CD8-positive, alpha-beta memory T cell (primary cell): ENCODE measurements at regions not wholly inside any gene's neighbourhood (a gene's known extent, or its start where the extent isn't known, plus 50 kb on each side); places are given as distances from the start of the nearest gene placed in this dataset.

Experiments used
- CTCF ChIA-PET: fragments of 350-600 bp; sonication (Branson Sonifier 250); formaldehyde crosslinking; loops from one replicate; lab custom pipeline; 2021; ENCODE audit warnings: antibody characterized with exemption; lab: Charles Lee
- POLR2A ChIA-PET: fragments of 350-600 bp; sonication (Branson Sonifier 250); formaldehyde crosslinking; loops from one replicate; lab custom pipeline; 2021; ENCODE audit warnings: antibody characterized with exemption; lab: Charles Lee
- DNase-seq, 5 donors: peaks; one replicate each; pipeline versions ENCODE4 v3.0.0 to v3.0.0-alpha.2; 2020 to 2022; ENCODE audit warnings: mixed read lengths in 1 of 5
- H3K27ac ChIP-seq: one replicate; pipeline ENCODE4 v1.7.0; 2013; ENCODE audit warnings: low read depth, mild to moderate bottlenecking, low read length, moderate library complexity
- H3K27me3 ChIP-seq: 2 replicates; pipeline ENCODE4 v1.7.0; 2013; ENCODE audit warnings: low read length, mild to moderate bottlenecking; ENCODE audit not compliant: insufficient read depth, poor library complexity, severe bottlenecking
- H3K36me3 ChIP-seq: 2 replicates; pipeline ENCODE4 v1.7.0; 2013; ENCODE audit warnings: mild to moderate bottlenecking, low read length, moderate library complexity; ENCODE audit not compliant: insufficient read depth
- H3K4me1 ChIP-seq: 2 replicates; pipeline ENCODE4 v1.7.0; 2013; ENCODE audit warnings: mild to moderate bottlenecking, low read length, moderate library complexity; ENCODE audit not compliant: insufficient read depth
- H3K4me3 ChIP-seq: 2 replicates; pipeline ENCODE4 v1.7.0; 2013; ENCODE audit warnings: mild to moderate bottlenecking, low read length
- H3K9me3 ChIP-seq: 2 replicates; pipeline ENCODE4 v1.7.0; 2013; ENCODE audit warnings: mild to moderate bottlenecking, low read length
- H3K27ac Mint-ChIP-seq, 8 donors: one replicate each; pipeline ENCODE4 v1.8.0; 2020 to 2021; ENCODE audit warnings: mixed read lengths in 8 of 8, mild to moderate bottlenecking in 6 of 8, inconsistent platforms in 3 of 8, moderate library complexity in 3 of 8
- H3K27me3 Mint-ChIP-seq, 2 donors: one replicate each; pipeline ENCODE4 v1.8.0; 2020 to 2021; ENCODE audit warnings: mixed read lengths in 2 of 2, mild to moderate bottlenecking in 1 of 2, moderate library complexity in 1 of 2
- H3K36me3 Mint-ChIP-seq, 3 donors: one replicate each; pipeline ENCODE4 v1.8.0; 2020 to 2021; ENCODE audit warnings: mixed read lengths in 3 of 3, inconsistent platforms in 1 of 3, mild to moderate bottlenecking in 1 of 3
- H3K4me1 Mint-ChIP-seq, 3 donors: one replicate each; pipeline ENCODE4 v1.8.0; 2020 to 2021; ENCODE audit warnings: mixed read lengths in 3 of 3, inconsistent platforms in 1 of 3, mild to moderate bottlenecking in 1 of 3
- H3K4me3 Mint-ChIP-seq, 7 donors: one replicate each; pipeline ENCODE4 v1.8.0; 2020 to 2021; ENCODE audit warnings: mixed read lengths in 7 of 7, mild to moderate bottlenecking in 6 of 7, moderate library complexity in 4 of 7, inconsistent platforms in 2 of 7
- H3K9me3 Mint-ChIP-seq, 5 donors: one replicate each; pipeline ENCODE4 v1.8.0; 2020 to 2022; ENCODE audit warnings: mixed read lengths in 5 of 5, mild to moderate bottlenecking in 3 of 5, moderate library complexity in 2 of 5, inconsistent platforms in 1 of 5

DNA sequence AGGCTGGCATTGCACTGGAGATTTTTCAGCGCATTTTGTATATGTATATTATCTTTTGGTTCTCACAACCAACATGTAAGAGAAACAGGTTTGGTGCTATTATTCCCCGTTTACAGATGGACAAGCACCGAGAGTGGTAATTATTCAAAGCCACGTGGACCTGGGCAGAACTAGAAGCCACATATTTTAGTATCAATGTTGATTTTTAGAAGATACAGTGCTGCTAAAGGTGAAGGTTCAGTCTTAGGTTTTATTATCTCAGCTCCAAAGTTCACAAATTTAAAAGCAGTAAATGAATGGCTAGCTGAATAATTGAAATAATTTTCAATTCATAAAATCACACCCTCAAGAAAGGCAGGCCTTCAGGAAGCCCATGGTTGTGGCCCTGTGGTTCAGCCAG is 400.6 kb upstream of the ID2 start:
- POLR2A ChIA-PET = interaction anchor here (0.6 kb wide), 1 partner anchor 634 kb away, joined by 4 read pairs; no protein-coding TSS in a partner anchor
- Mint-ChIP-seq H3K4me1 (peaks cover 39 to 46% (median 44%) of the 10 kb centered on the region in 3 donors), H3K36me3 (peaks cover 0 to 7% (median 1%) of the 10 kb centered on the region in 3 donors), H3K4me3 (peak overlapping the region; percentile 73 to 93 (median 90)), H3K27ac (peak overlapping the region in 4 of 8 donors; percentile 76 to 95 (median 86)), H3K9me3 (no peaks in the 10 kb centered on the region), H3K27me3 (peaks cover 0 to 5% of the 10 kb centered on the region in 2 donors)
- Histone ChIP-seq H3K4me1 (no peaks in the 10 kb centered on the region), H3K27me3 (no peaks in the 10 kb centered on the region), H3K4me3 (no peak overlapping the region), H3K9me3 (no peaks in the 10 kb centered on the region), H3K36me3 (no peaks in the 10 kb centered on the region), H3K27ac (no peak overlapping the region)
- DNase-seq = no peak
- CTCF ChIA-PET = interaction anchor here (0.9 kb wide), 1 partner anchor 20 kb away, joined by 3 read pairs; no protein-coding TSS in a partner anchor

DNA sequence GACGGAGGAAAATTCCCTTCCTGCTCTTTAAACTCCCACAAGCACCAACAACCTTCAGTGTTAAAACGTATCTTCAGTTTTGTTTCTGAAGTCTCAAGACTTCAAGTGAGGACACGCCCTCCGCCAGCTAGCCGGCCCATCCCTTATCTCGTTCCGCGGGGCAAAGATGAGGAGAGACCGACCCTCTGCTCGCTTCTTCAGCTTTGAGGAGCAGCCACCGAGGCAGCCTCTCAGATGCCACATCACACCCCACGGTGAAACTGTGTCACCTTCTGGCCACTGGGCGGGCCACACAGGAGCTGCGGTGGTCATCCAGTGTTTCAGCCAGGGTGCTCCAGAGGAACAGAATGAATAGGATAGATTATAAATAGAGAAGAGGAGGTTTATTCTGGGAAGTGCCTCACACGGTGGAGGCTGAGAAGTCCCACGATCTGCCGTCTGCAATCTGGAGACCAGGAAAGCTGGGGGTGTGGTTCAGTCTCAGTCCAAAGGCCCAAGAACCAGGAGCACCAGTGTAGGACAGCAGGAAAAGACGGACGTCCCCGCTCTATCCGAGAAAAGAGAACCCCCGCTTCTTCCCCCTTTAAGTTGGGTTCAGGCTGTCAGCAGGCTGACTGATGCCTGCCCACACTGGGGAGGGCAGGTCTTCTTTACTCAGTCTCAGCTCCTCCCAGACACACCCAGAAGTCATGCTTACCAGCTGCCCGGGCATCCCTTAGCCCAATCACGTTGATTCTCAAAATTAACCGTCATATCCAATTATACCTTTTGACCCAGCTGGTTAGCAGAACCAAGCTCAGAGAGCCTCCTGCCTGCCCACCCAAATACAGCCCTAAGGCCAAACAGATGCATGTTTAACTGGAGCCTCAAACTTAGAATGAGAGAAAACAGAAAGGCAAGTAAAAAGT is 399.7 kb upstream of the ID2 start:
- Histone ChIP-seq H3K27me3 (no peaks in the 10 kb centered on the region), H3K9me3 (no peaks in the 10 kb centered on the region), H3K4me1 (no peaks in the 10 kb centered on the region), H3K36me3 (no peaks in the 10 kb centered on the region), H3K4me3 (peak overlapping the region; percentile 19), H3K27ac (no peak overlapping the region)
- ChIA-PET POLR2A (no interaction called here), CTCF (interaction anchor here (1.6 kb wide), 2 partner anchors 15 to 20 kb away, joined by 3 to 5 read pairs; no protein-coding TSS in a partner anchor)
- Mint-ChIP-seq H3K9me3 (no peaks in the 10 kb centered on the region), H3K27ac (peak overlapping the region; percentile 66 to 95 (median 86)), H3K27me3 (peaks cover 0 to 5% of the 10 kb centered on the region in 2 donors), H3K4me3 (peak overlapping the region; percentile 73 to 93 (median 90)), H3K4me1 (peaks cover 39 to 46% (median 44%) of the 10 kb centered on the region in 3 donors), H3K36me3 (peaks cover 0 to 5% (median 1%) of the 10 kb centered on the region in 3 donors)
- DNase-seq = peak in 2 of 5 donors; percentile 18 to 26

DNA sequence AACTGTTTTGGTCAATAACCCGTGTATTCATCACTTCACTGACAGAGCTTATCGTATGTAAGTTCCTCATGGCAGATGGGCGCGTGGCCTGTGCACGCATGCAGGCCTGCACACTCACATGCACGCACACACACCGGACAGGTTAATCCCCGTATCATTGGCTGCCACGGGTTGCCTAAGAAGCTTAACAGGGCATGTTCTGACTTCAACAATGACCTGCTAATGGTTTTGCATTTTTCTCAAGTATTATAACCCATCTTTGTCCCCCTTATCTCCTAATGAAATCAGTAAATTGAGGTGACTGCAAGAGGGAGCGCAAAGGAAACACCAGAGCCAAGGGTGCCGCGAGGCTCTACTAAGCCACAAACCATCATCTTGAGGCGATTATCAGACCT is 399.0 kb upstream of the ID2 start:
- Histone ChIP-seq H3K4me3 (no peak overlapping the region), H3K9me3 (no peaks in the 10 kb centered on the region), H3K27ac (no peak overlapping the region), H3K4me1 (no peaks in the 10 kb centered on the region), H3K36me3 (no peaks in the 10 kb centered on the region), H3K27me3 (no peaks in the 10 kb centered on the region)
- Mint-ChIP-seq H3K27me3 (peaks cover 0 to 5% of the 10 kb centered on the region in 2 donors), H3K4me1 (peaks cover 39 to 46% (median 44%) of the 10 kb centered on the region in 3 donors), H3K36me3 (peaks cover 0 to 5% (median 0%) of the 10 kb centered on the region in 3 donors), H3K4me3 (peak overlapping the region; percentile 73 to 93 (median 90)), H3K9me3 (no peaks in the 10 kb centered on the region), H3K27ac (peak overlapping the region; percentile 66 to 95 (median 86))
- peak in 1 of 5 donors; percentile 22 for DNase-seq
- POLR2A ChIA-PET = interaction anchor here (0.6 kb wide), 1 partner anchor 53 kb away, joined by 9 read pairs; no protein-coding TSS in a partner anchor
- CTCF ChIA-PET = interaction anchor here (1.6 kb wide), 2 partner anchors 14 to 19 kb away, joined by 3 to 5 read pairs; no protein-coding TSS in a partner anchor

DNA sequence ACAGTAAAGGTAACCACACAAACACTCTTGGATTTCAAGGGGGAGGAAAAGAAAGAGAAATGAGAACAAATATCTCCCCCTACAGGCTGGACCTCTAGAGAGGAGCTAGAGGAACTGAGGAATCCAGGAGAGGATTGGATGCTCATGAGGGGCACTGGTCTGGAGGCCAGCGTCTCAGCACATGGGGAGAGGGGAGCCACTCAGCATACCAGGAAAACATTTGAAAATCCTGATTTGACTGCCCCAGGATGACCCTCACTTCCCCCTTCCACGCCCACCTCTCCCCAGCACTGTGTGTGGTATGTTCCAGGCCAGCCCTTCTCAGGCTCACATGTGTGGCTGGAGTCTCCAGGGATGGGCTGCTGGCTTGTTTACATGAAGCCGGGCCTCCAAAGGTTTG is 396.8 kb upstream of the ID2 start:
- Mint-ChIP-seq H3K9me3 (no peaks in the 10 kb centered on the region), H3K27ac (no peak overlapping the region), H3K4me1 (peaks cover 29 to 34% (median 31%) of the 10 kb centered on the region in 3 donors), H3K36me3 (peaks cover 0 to 8% (median 5%) of the 10 kb centered on the region in 3 donors), H3K27me3 (peaks cover 0 to 7% of the 10 kb centered on the region in 2 donors), H3K4me3 (no peak overlapping the region)
- ChIA-PET CTCF (interaction anchor here (0.7 to 1.0 kb wide), 2 partner anchors 17 to 144 kb away, joined by 3 read pairs; no protein-coding TSS in a partner anchor), POLR2A (no interaction called here)
- Histone ChIP-seq H3K4me3 (no peak overlapping the region), H3K9me3 (no peaks in the 10 kb centered on the region), H3K36me3 (no peaks in the 10 kb centered on the region), H3K27ac (no peak overlapping the region), H3K27me3 (no peaks in the 10 kb centered on the region), H3K4me1 (no peaks in the 10 kb centered on the region)
- no peak for DNase-seq

DNA sequence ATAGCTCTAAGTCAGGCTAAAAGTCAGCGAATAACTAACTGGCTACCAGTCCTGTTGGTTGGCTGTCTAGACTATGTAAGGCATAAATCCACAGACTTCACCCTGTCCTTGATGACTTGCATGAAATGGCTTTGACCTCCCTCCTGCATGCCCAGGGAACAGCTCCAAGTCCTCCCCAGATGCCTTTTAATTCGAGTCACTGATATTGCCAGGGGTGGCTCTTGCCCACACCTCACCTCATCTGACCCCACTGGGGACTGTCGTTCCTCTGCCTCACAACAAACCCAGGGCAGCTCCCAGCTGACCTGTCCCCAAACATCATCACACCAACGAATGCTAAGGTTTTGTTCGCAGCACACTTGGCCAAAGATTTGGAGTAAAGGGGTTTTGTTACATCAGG is 396.0 kb upstream of the ID2 start:
- CTCF ChIA-PET = interaction anchor here (0.7 to 1.0 kb wide), 2 partner anchors 16 to 143 kb away, joined by 3 read pairs; no protein-coding TSS in a partner anchor
- Histone ChIP-seq H3K27ac (no peak overlapping the region), H3K9me3 (no peaks in the 10 kb centered on the region), H3K36me3 (no peaks in the 10 kb centered on the region), H3K27me3 (no peaks in the 10 kb centered on the region), H3K4me3 (no peak overlapping the region), H3K4me1 (no peaks in the 10 kb centered on the region)
- DNase-seq = no peak
- Mint-ChIP-seq H3K27me3 (peaks cover 0 to 7% of the 10 kb centered on the region in 2 donors), H3K4me3 (no peak overlapping the region), H3K9me3 (no peaks in the 10 kb centered on the region), H3K4me1 (peaks cover 29 to 34% (median 31%) of the 10 kb centered on the region in 3 donors), H3K36me3 (peaks cover 0 to 8% (median 5%) of the 10 kb centered on the region in 3 donors), H3K27ac (no peak overlapping the region)
- POLR2A ChIA-PET = no interaction called here

DNA sequence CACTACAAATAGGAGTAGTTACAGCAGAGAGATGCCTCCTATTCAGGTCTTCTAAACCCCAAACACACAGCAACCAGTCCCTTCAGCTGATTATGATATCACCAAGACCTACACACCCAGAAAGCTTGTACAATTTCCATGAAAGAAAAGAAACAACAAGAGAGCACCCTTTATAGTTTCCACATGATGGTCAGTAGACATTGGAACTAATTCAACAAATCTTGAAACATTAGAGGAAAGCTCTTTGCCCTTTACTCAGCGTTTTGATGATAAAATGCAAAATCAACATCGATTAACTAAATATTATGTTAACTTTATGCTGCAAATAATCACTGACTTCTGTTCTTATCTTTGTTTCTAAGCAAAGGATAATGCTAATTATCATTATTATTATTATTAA is 393.6 kb upstream of the ID2 start:
- no peaks in the 10 kb centered on the region for H3K9me3 Mint-ChIP-seq
- no peak for DNase-seq
- H3K4me1 ChIP-seq = no peaks in the 10 kb centered on the region
- H3K9me3 ChIP-seq = no peaks in the 10 kb centered on the region
- CTCF ChIA-PET = interaction anchor here (0.6 to 3.0 kb wide), 3 partner anchors 13 to 18 kb away, joined by 3 to 7 read pairs (median 3); no protein-coding TSS in a partner anchor
- H3K36me3 ChIP-seq = no peaks in the 10 kb centered on the region
- peaks cover 0 to 9% (median 5%) of the 10 kb centered on the region in 3 donors for H3K36me3 Mint-ChIP-seq
- H3K27me3 ChIP-seq = no peaks in the 10 kb centered on the region
- H3K4me3 Mint-ChIP-seq = no peak overlapping the region
- no peak overlapping the region for H3K4me3 ChIP-seq
- peak overlapping the region in 2 of 8 donors; percentile 6 to 22 for H3K27ac Mint-ChIP-seq
- no peak overlapping the region for H3K27ac ChIP-seq
- POLR2A ChIA-PET = no interaction called here
- peaks cover 12 to 18% (median 15%) of the 10 kb centered on the region in 3 donors for H3K4me1 Mint-ChIP-seq
- H3K27me3 Mint-ChIP-seq = peaks cover 0 to 7% of the 10 kb centered on the region in 2 donors

DNA sequence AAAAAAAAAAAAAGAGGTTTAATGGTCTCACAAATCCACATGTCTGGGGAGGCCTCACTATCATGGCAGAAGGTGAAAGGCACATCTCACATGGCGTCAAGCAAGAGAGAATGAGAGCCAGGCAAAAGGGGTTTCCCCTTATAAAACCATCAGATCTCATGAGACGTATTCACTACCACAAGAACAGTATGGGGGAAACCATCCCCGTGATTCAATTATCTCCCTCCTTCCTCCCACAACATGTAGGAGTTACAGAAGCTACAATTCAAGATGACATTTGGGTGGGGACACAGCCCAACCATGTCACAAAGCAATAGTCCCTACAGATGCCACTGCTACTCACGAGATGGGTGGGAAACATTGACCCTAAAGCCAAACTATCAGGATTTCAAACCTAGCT is 392.7 kb upstream of the ID2 start:
- Histone ChIP-seq H3K4me3 (no peak overlapping the region), H3K36me3 (no peaks in the 10 kb centered on the region), H3K27me3 (no peaks in the 10 kb centered on the region), H3K9me3 (no peaks in the 10 kb centered on the region), H3K4me1 (no peaks in the 10 kb centered on the region), H3K27ac (no peak overlapping the region)
- H3K4me3 Mint-ChIP-seq = no peak overlapping the region
- DNase-seq = no peak
- H3K36me3 Mint-ChIP-seq = peaks cover 0 to 9% (median 9%) of the 10 kb centered on the region in 3 donors
- H3K27me3 Mint-ChIP-seq = peaks cover 0 to 7% of the 10 kb centered on the region in 2 donors
- H3K9me3 Mint-ChIP-seq = no peaks in the 10 kb centered on the region
- H3K27ac Mint-ChIP-seq = no peak overlapping the region
- POLR2A ChIA-PET = no interaction called here
- H3K4me1 Mint-ChIP-seq = peaks cover 3 to 8% (median 6%) of the 10 kb centered on the region in 3 donors
- CTCF ChIA-PET = interaction anchor here (3.0 kb wide), 1 partner anchor 12 kb away, joined by 7 read pairs; no protein-coding TSS in a partner anchor
